Neural progenitor cell (in vitro differentiated cells): ENCODE measurements at regions not wholly inside any gene's neighbourhood (a gene's known extent, or its start where the extent isn't known, plus 50 kb on each side); places are given as distances from the start of the nearest gene placed in this dataset.
A peak's percentile ranks its signal among the peaks of the same experiment; 100 is the strongest.

Experiments used
- DNase-seq: peaks from one replicate; pipeline ENCODE4 v3.0.0-alpha.2; 2016; ENCODE audit warnings: low spot score
- H2AFZ ChIP-seq: fragments of 200-600 bp; sonication (generic); replicated peaks from 2 replicates; pipeline ENCODE4 v1.6.1; 2016; ENCODE audit warnings: antibody characterized with exemption
- H3F3A ChIP-seq: fragments of 200-600 bp; sonication (generic); 2 replicates; pipeline ENCODE4 v1.6.1; 2016; ENCODE audit warnings: antibody characterized with exemption, low read depth
- H3K27ac ChIP-seq: fragments of 200-600 bp; sonication (generic); 2 replicates; pipeline ENCODE4 v1.5.1; 2016; ENCODE audit warnings: mild to moderate bottlenecking
- H3K27me3 ChIP-seq: fragments of 200-600 bp; sonication (generic); 2 replicates; pipeline ENCODE4 v1.6.1; 2016; ENCODE audit warnings: mild to moderate bottlenecking, moderate library complexity
- H3K36me3 ChIP-seq: fragments of 200-600 bp; sonication (generic); 2 replicates; pipeline ENCODE4 v1.5.1; 2016
- H3K4me1 ChIP-seq: fragments of 200-600 bp; sonication (generic); 2 replicates; pipeline ENCODE4 v1.6.1; 2016; ENCODE audit warnings: mixed run types
- H3K4me2 ChIP-seq: fragments of 200-600 bp; sonication (generic); 2 replicates; pipeline ENCODE4 v1.6.1; 2016
- H3K4me3 ChIP-seq: fragments of 200-600 bp; sonication (generic); 2 replicates; pipeline ENCODE4 v1.5.1; 2016
- H3K79me2 ChIP-seq: fragments of 200-600 bp; sonication (generic); 2 replicates; pipeline ENCODE4 v1.6.1; 2016; ENCODE audit warnings: low read depth
- H3K9ac ChIP-seq: fragments of 200-600 bp; sonication (generic); 2 replicates; pipeline ENCODE4 v1.6.1; 2016
- H3K9me3 ChIP-seq: fragments of 200-600 bp; sonication (generic); 2 replicates; pipeline ENCODE4 v1.5.1; 2016; ENCODE audit warnings: low read depth
- H4K20me1 ChIP-seq: fragments of 200-600 bp; sonication (generic); 2 replicates; pipeline ENCODE4 v1.6.1; 2016; ENCODE audit warnings: low read depth
- H3K27ac Mint-ChIP-seq: 3 replicates; pipeline ENCODE4 v1.8.0; 2021; ENCODE audit warnings: mixed read lengths
- H3K27me3 Mint-ChIP-seq: 2 replicates; pipeline ENCODE4 v1.8.0; 2022; ENCODE audit warnings: low read depth, mild to moderate bottlenecking, inconsistent platforms, moderate library complexity, mixed read lengths; ENCODE audit not compliant: insufficient read depth
- H3K36me3 Mint-ChIP-seq: 3 replicates; pipeline ENCODE4 v1.8.0; 2021; ENCODE audit warnings: mixed read lengths
- H3K4me1 Mint-ChIP-seq: 3 replicates; pipeline ENCODE4 v1.8.0; 2021; ENCODE audit warnings: mixed read lengths
- H3K4me3 Mint-ChIP-seq: 3 replicates; pipeline ENCODE4 v1.8.0; 2021; ENCODE audit warnings: mild to moderate bottlenecking, moderate library complexity, mixed read lengths
- H3K9me3 Mint-ChIP-seq: 3 replicates; pipeline ENCODE4 v1.8.0; 2020; ENCODE audit warnings: mixed read lengths
- EZH2 ChIP-seq: fragments of 200-600 bp; sonication (generic); IDR thresholded peaks from 2 replicates; pipeline ENCODE4 v1.6.1; 2017; ENCODE audit warnings: antibody characterized with exemption, mild to moderate bottlenecking, moderate library complexity
- EZH2phosphoT487 ChIP-seq: fragments of 200-600 bp; sonication (generic); IDR thresholded peaks from 2 replicates; pipeline ENCODE4 v1.6.1; 2017; ENCODE audit warnings: antibody characterized with exemption
- TF ChIP-seq, protein P1 (sequence below): fragments of 200-600 bp; sonication (generic); IDR thresholded peaks from 2 replicates; pipeline ENCODE4 v1.5.1; 2017; ENCODE audit warnings: antibody characterized with exemption, mild to moderate bottlenecking

DNA sequence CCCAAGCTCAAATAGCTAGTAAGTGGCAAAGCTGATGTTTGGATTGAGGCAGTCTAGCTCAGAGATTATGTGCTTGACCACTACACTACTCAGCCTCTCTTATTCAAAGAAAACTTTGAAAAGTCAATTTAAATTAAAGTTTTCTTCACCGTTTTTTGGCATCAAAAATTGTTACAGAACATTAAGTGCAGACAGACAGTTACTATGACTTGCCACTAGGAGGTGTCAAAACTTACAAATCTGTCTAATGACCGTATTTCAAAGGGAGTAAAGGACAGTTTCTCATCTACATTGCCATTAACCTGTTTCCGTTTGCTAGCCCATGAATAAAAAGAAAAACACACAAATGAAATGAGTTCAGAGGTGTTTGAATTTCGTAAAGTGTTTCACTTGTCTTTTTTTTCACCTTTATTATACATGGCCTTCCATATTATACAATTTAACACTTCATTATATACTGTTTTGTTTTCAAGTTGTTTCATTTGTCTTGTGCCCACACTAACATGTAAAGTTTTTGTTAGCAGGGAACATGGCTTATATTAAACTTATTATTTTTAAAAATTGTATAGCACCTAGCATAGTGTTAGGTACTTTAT is 57.4 kb upstream of the MTF2 start:
- no peaks in the 10 kb centered on the region for H3K36me3 ChIP-seq
- H2AFZ ChIP-seq, result no peak overlapping the region
- H3K36me3 Mint-ChIP-seq, result no peaks in the 10 kb centered on the region
- H3K27me3 ChIP-seq, result no peaks in the 10 kb centered on the region
- peak; percentile 41 for DNase-seq
- H3K4me3 Mint-ChIP-seq, result no peak overlapping the region
- TF ChIP-seq EZH2 (no peak), EZH2phosphoT487 (no peak)
- TF ChIP-seq, protein P1, sequence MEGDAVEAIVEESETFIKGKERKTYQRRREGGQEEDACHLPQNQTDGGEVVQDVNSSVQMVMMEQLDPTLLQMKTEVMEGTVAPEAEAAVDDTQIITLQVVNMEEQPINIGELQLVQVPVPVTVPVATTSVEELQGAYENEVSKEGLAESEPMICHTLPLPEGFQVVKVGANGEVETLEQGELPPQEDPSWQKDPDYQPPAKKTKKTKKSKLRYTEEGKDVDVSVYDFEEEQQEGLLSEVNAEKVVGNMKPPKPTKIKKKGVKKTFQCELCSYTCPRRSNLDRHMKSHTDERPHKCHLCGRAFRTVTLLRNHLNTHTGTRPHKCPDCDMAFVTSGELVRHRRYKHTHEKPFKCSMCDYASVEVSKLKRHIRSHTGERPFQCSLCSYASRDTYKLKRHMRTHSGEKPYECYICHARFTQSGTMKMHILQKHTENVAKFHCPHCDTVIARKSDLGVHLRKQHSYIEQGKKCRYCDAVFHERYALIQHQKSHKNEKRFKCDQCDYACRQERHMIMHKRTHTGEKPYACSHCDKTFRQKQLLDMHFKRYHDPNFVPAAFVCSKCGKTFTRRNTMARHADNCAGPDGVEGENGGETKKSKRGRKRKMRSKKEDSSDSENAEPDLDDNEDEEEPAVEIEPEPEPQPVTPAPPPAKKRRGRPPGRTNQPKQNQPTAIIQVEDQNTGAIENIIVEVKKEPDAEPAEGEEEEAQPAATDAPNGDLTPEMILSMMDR, result peak; percentile 88
- no peak overlapping the region for H3K4me3 ChIP-seq
- no peak overlapping the region for H3K27ac Mint-ChIP-seq
- H3K9me3 Mint-ChIP-seq, result no peaks in the 10 kb centered on the region
- no peaks in the 10 kb centered on the region for H3F3A ChIP-seq
- H3K27me3 Mint-ChIP-seq, result peaks cover 3% of the 10 kb centered on the region
- H3K27ac ChIP-seq, result no peak overlapping the region
- H3K4me2 ChIP-seq, result no peak overlapping the region
- no peaks in the 10 kb centered on the region for H4K20me1 ChIP-seq
- H3K9ac ChIP-seq, result no peak overlapping the region
- H3K4me1 Mint-ChIP-seq, result no peaks in the 10 kb centered on the region
- H3K9me3 ChIP-seq, result no peaks in the 10 kb centered on the region
- H3K4me1 ChIP-seq, result no peaks in the 10 kb centered on the region
- H3K79me2 ChIP-seq, result no peaks in the 10 kb centered on the region

DNA sequence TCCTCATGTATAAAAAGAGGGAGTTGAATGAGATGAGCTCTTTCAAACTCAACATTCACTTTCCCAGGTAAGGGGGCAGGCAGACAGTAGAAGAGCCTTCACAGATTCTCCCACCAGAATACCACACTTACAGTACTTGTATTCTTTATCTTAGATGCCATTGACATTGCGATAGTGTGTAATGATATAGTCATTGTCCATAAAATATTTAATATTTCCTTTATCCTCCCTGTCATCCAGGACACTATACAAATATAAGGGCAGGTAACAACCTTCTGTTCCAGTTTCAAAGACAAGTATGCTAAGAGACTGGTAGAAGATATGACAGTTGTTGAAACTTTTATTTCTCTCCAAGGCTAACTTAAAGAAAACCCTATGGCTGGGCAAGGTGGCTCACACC is 56.5 kb upstream of the MTF2 start:
- no peak overlapping the region for H2AFZ ChIP-seq
- H3K79me2 ChIP-seq, result no peaks in the 10 kb centered on the region
- peaks cover 3% of the 10 kb centered on the region for H3K27me3 Mint-ChIP-seq
- no peak overlapping the region for H3K27ac ChIP-seq
- no peak overlapping the region for H3K9ac ChIP-seq
- DNase-seq, result no peak
- H3K4me1 ChIP-seq, result no peaks in the 10 kb centered on the region
- H3K36me3 ChIP-seq, result no peaks in the 10 kb centered on the region
- H3K27me3 ChIP-seq, result no peaks in the 10 kb centered on the region
- no peak overlapping the region for H3K4me2 ChIP-seq
- H3K4me3 ChIP-seq, result no peak overlapping the region
- no peak overlapping the region for H3K27ac Mint-ChIP-seq
- H3K9me3 ChIP-seq, result no peaks in the 10 kb centered on the region
- no peaks in the 10 kb centered on the region for H3K4me1 Mint-ChIP-seq
- no peaks in the 10 kb centered on the region for H3K9me3 Mint-ChIP-seq
- no peak for TF ChIP-seq EZH2
- TF ChIP-seq EZH2phosphoT487, result no peak
- TF ChIP-seq, protein P1, result no peak
- H3F3A ChIP-seq, result no peaks in the 10 kb centered on the region
- no peaks in the 10 kb centered on the region for H3K36me3 Mint-ChIP-seq
- no peak overlapping the region for H3K4me3 Mint-ChIP-seq
- no peaks in the 10 kb centered on the region for H4K20me1 ChIP-seq

DNA sequence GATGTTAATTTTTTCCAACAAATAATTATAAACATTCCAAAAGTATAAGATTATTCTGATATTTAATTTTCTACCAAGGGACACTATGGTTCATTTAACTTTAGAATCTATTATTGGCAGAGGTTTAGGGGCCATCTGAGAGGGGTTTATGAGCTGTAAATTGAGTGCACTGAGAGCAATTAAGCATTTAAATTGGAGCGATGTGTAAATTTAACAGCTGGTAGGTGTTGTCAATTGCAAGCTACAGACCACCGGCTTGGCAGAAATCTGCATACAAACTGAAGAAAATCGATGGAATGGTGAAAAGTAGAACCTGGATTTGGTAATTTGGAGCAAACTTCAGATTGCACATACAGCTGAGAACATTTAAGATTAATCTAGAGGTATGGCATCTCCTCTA is 55.8 kb upstream of the MTF2 start:
- Histone ChIP-seq H3F3A (no peaks in the 10 kb centered on the region), H3K9me3 (no peaks in the 10 kb centered on the region), H2AFZ (no peak overlapping the region), H3K9ac (no peak overlapping the region), H3K36me3 (no peaks in the 10 kb centered on the region), H3K27me3 (no peaks in the 10 kb centered on the region), H3K4me1 (no peaks in the 10 kb centered on the region), H3K4me2 (no peak overlapping the region), H3K4me3 (no peak overlapping the region), H4K20me1 (no peaks in the 10 kb centered on the region), H3K27ac (no peak overlapping the region), H3K79me2 (no peaks in the 10 kb centered on the region)
- no peak overlapping the region for H3K27ac Mint-ChIP-seq
- no peaks in the 10 kb centered on the region for H3K9me3 Mint-ChIP-seq
- H3K4me3 Mint-ChIP-seq, result no peak overlapping the region
- H3K27me3 Mint-ChIP-seq, result peaks cover 7% of the 10 kb centered on the region
- no peaks in the 10 kb centered on the region for H3K4me1 Mint-ChIP-seq
- no peaks in the 10 kb centered on the region for H3K36me3 Mint-ChIP-seq
- DNase-seq, result no peak
- TF ChIP-seq, protein P1, result no peak
- no peak for TF ChIP-seq EZH2
- no peak for TF ChIP-seq EZH2phosphoT487
